ENCODE measurements at regions not wholly inside any gene's neighbourhood (a gene's known extent, or its start where the extent isn't known, plus 50 kb on each side); places are given as distances from the start of the nearest gene placed in this dataset.

GRCh38 chr16:66162821-66163220, 203.7 kb upstream of the CDH5 start:
- TF ChIP-seq REST (IDR thresholded peaks at IDR 0.05; ENCODE audit: low read depth) (no peak), FOXM1 (IDR thresholded peaks at IDR 0.05; ENCODE audit: borderline replicate concordance, low read depth) (no peak), YY1 (IDR thresholded peaks at IDR 0.05; ENCODE audit: low read depth) (no peak), EP300 (IDR thresholded peaks at IDR 0.05; ENCODE audit: borderline replicate concordance) (no peak), MAX (IDR thresholded peaks at IDR 0.05) (no peak), TEAD4 (IDR thresholded peaks at IDR 0.05) (no peak), RAD21 (IDR thresholded peaks at IDR 0.05; ENCODE audit: low read depth) (no peak), CREB1 (IDR thresholded peaks at IDR 0.05; ENCODE audit: low read depth) (no peak)

All from Ishikawa (cell line).